GM18511 (cell line): ENCODE measurements at regions not wholly inside any gene's neighbourhood (a gene's known extent, or its start where the extent isn't known, plus 50 kb on each side); places are given as distances from the start of the nearest gene placed in this dataset.
A peak's percentile ranks its signal among the peaks of the same experiment; 100 is the strongest.
"Not testable (repeated sequence)": the region's sequence is repeated elsewhere in the genome, so short reads cannot be mapped to it uniquely, and the experiment has no call there.

Experiments used
- ATAC-seq: cut with Tn5 transposase; IDR thresholded peaks from one replicate; pipeline ENCODE4 v1.9.1; 2021; ENCODE audit warnings: mild to moderate bottlenecking, moderate library complexity; ENCODE audit not compliant: unreplicated experiment

GRCh38 chr9:29976981-29977380 lies 2403.7 kb upstream of the C9orf72 start:
- no peak for ATAC-seq

- no peak for ATAC-seq
Measured at GRCh38 chr9:29981013-29981412, 2403.4 kb upstream of the ACO1 start.

GRCh38 chr9:29999645-30000044 lies 2384.8 kb upstream of the ACO1 start:
- no peak for ATAC-seq

GRCh38 chr9:30010691-30011090 lies 2373.8 kb upstream of the ACO1 start:
- no peak for ATAC-seq

DNA sequence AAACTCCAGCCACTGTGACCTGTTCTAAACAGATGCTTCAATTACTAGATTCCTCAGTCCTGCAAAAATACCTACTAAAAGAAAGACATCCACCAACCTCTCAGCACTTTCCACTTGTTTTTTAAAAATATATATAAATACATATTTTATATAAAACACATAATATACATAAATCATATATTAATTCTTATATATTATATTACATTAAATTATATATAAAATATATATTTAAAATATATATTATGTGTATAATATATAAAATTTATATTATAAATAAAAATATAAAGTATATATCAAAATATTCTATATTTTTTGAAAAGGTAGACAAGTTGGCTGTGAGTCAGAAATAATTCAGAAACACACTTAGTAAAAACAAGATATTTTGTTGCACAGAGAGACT lies 2371.8 kb upstream of the ACO1 start:
- no peak for ATAC-seq

GRCh38 chr9:30015073-30015472 lies 2369.4 kb upstream of the ACO1 start:
- no peak for ATAC-seq

GRCh38 chr9:30020161-30020560 lies 2364.3 kb upstream of the ACO1 start:
- no peak for ATAC-seq

GRCh38 chr9:30035761-30036160 lies 2348.7 kb upstream of the ACO1 start:
- no peak for ATAC-seq

DNA sequence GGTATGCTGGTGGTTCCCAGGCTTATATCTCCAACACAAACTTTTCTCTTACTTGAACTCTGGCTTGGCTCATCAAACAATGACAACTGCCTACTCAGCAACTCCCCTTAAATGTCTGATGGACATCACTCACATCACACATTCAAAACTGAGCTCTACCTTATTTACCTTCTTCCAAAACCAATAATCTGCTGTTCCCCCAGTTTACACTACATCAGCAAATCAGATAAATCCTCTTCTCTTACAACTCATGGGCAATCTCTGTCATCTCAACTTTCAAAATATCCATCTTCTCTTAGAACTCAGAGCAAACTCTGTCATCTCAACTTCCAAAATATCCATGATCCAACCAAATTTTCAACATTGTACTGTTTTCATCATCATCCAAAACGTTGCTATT lies 2347.9 kb upstream of the ACO1 start:
- no peak for ATAC-seq

GRCh38 chr9:30039712-30040111 lies 2344.7 kb upstream of the ACO1 start:
- ATAC-seq = no peak

GRCh38 chr9:30048396-30048795 lies 2336.0 kb upstream of the ACO1 start:
- no peak for ATAC-seq

DNA sequence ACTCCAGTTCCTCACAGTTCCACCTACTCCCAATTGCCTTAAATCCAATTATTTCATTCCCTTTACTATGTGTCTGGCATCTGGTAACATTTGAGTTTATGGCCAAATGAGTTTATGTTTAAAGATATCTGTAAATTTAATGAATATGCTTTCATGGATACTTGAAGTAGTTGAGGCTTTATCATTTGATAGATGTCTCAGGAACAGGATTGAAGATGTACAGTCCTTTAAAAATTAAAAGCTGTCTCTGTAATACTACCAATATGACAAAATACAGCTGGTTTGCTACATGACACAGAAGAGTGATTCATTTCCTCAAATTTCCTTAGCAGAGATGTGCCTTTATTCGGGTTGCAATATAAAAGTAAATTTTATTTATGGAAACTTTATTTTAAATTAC lies 2326.0 kb upstream of the ACO1 start:
- no peak for ATAC-seq

GRCh38 chr9:30060976-30061375 lies 2323.5 kb upstream of the ACO1 start:
- no peak for ATAC-seq

GRCh38 chr9:30065888-30066287 lies 2318.6 kb upstream of the ACO1 start:
- ATAC-seq = no peak

GRCh38 chr9:30069236-30069635 lies 2315.2 kb upstream of the ACO1 start:
- not testable (repeated sequence) for ATAC-seq

GRCh38 chr9:30075022-30075421 lies 2309.4 kb upstream of the ACO1 start:
- no peak for ATAC-seq

DNA sequence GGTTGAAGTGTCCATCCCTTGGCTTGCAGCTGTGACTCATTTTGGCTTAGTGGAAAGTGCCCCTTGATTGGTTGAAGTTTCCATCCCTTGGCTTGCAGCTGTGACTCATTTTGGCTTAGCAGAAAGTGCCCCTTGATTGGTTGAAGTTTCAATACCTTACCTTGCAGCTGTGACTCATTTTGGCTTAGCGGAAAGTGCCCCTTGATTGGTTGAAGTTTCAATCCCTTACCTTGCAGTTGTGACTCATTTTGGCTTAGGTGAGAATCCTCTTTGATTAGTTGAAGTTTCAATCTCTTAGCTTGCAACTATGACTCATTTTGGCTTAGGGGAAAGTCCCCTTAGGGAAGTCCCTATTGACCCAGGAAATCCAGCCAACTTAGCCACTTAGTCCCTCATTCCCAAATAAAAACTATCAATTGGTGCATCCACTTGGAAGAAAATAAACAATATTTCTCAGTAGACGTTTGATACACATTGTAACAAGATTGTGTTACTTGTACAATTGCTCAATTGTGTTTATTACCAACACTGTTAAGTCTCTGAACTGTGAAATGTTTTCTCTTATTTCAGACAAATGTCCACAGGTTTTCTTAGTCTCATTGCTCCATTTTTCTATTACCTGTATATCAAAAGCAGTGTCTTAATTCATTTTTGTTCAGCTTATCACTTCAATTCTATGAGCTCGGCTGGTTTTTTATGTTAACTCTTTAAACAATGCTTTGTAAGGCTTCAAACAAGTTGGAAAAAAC lies 2308.8 kb upstream of the ACO1 start:
- peak; percentile 86 for ATAC-seq

- no peak for ATAC-seq
Measured at GRCh38 chr9:30078195-30078594, 2306.2 kb upstream of the ACO1 start.

DNA sequence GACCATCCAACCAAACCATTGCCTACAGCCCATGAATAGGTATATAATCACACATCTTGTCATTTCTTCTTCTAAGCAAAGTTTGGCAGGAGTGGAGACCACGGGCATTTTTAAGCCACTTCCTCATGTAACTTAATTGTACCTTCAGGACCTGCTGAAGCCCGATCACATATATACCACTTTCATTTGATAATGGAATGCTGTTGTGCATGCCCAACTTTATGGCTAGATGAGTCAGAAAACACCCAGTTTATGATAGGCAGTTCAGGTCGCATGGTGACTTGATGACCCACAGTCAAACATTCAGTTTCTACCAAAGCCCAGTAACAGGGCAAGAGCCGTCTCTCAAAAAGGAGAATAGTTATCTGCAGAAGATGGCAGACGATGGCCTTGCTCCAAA lies 2295.0 kb upstream of the ACO1 start:
- ATAC-seq = no peak

DNA sequence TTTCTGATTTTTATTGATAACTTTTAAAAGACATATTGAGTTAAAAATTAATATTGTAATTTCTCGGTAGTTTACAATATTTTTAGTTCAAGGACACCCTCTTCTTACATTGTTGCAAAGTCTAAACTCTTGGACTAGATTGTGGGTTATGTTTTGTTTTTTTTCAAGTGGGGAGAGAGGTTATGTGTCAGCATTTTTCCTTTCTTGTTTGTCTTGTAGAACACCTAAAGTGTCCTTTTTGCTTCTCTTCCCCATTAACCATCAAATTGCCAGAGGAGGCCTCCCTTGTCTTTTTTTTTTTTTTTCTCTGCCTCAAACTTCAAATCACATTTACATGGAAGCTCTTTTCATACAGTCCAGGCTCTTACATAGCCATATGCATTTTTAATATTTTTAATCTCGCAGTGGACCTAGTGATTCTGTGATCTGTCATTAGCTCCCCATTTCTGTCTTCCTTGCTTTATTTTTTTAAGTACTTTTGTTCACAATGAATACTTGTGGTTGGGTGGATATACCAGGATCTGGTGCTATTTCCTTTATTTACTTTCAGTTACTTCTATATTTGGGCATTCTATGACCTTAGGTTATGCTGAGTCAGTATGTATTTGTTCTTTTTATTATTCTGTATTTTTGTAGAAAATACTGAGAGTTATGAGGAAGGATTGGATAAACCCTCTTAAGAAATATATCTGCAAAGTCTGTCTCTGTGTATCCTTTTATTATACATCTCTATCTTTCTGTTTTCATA lies 2280.6 kb upstream of the ACO1 start:
- no peak for ATAC-seq

DNA sequence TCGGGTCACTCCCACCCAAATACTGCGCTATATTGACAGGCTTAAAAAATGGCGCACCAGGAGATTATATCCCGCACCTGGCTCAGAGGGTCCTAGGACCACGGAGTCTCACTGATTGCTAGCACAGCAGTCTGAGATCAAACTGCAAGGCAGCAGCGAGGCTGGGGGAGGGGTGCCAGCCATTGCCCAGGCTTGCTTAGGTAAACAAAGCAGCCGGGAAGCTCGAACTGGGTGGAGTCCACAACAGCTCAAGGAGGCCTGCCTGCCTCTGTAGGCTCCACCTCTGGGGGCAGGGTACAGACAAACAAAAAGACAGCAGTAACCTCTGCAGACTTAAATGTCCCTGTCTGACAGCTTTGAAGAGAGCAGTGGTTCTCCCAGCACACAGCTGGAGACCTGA lies 2277.3 kb upstream of the ACO1 start:
- not testable (repeated sequence) for ATAC-seq

DNA sequence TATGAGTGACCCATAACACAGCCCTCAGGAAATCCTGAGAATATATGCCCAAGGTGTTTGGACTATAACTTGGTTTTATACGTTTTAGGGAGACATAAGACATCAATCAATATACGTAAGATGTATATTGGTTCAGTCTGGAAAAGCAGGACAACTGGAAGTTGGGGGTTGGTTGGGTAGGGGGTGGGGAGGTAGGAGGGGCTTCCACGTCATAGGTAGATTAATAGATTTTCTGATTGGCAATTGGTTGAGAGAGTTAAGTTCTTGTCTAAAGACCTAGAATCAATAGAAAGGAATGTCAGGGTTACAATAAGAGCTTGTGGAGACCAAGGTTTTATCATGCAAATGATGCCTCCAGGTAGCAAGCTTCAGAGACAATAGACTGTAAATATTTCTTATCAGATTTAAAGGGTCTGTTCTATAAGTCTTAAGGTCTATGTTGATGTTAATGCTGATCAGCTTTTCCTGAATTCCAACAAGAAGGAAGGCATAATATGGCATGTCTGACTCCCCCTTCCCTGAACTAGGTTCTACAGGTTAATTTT lies 2267.7 kb upstream of the ACO1 start:
- no peak for ATAC-seq
